HL-60 (cell line): ENCODE measurements at regions not wholly inside any gene's neighbourhood (a gene's known extent, or its start where the extent isn't known, plus 50 kb on each side); places are given as distances from the start of the nearest gene placed in this dataset.

ENCODE experiments used
- SPI1 ChIP-seq: IDR thresholded peaks from 2 replicates; pipeline ENCODE4 v1.6.1; 2012; ENCODE audit warnings: low read depth, mild to moderate bottlenecking, borderline replicate concordance
- TF ChIP-seq, protein P1 (sequence below): IDR thresholded peaks from one replicate; pipeline ENCODE4 v1.5.1; 2011; ENCODE audit warnings: low read length, control low read depth, inconsistent platforms; ENCODE audit not compliant: insufficient read depth

DNA sequence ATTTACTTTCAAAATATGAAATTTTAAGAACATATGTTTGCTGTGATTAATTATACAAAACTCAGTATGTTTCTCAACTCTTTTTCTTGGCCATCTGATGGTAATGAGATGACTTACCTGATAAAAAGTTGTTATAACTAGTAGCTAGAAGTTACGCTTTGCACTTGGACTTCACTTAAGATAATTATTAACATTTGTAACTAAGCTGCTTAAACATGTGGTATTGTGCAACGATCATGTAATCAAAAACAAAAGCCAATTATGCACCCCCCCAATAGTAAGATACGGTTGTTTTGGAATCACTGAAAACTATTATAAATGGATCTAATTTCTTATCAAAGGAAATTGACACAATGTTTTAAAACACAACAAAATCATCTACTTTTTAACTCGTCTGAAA is 342.9 kb downstream of the CNTN3 start:
- TF ChIP-seq, protein P1, sequence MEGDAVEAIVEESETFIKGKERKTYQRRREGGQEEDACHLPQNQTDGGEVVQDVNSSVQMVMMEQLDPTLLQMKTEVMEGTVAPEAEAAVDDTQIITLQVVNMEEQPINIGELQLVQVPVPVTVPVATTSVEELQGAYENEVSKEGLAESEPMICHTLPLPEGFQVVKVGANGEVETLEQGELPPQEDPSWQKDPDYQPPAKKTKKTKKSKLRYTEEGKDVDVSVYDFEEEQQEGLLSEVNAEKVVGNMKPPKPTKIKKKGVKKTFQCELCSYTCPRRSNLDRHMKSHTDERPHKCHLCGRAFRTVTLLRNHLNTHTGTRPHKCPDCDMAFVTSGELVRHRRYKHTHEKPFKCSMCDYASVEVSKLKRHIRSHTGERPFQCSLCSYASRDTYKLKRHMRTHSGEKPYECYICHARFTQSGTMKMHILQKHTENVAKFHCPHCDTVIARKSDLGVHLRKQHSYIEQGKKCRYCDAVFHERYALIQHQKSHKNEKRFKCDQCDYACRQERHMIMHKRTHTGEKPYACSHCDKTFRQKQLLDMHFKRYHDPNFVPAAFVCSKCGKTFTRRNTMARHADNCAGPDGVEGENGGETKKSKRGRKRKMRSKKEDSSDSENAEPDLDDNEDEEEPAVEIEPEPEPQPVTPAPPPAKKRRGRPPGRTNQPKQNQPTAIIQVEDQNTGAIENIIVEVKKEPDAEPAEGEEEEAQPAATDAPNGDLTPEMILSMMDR, result no peak
- TF ChIP-seq SPI1, result no peak
